HG02852 (cell line): ENCODE measurements at regions not wholly inside any gene's neighbourhood (a gene's known extent, or its start where the extent isn't known, plus 50 kb on each side); places are given as distances from the start of the nearest gene placed in this dataset.

ENCODE experiments used
- ATAC-seq: cut with Tn5 transposase; IDR thresholded peaks from one replicate; pipeline ENCODE4 v1.9.1; 2021; ENCODE audit warnings: mild to moderate bottlenecking, moderate library complexity; ENCODE audit not compliant: unreplicated experiment

- no peak for ATAC-seq
Measured at GRCh38 chr15:37774961-37775360, 159.5 kb upstream of the TMCO5A start.

- no peak for ATAC-seq
Measured at GRCh38 chr15:37777006-37777405, 157.4 kb upstream of the TMCO5A start.

GRCh38 chr15:37783290-37783689, 151.2 kb upstream of the TMCO5A start:
- ATAC-seq: no peak

GRCh38 chr15:37788330-37788729, 146.1 kb upstream of the TMCO5A start:
- ATAC-seq: no peak

GRCh38 chr15:37788767-37789396, 145.6 kb upstream of the TMCO5A start:
- ATAC-seq: no peak

GRCh38 chr15:37789397-37789786, 145.0 kb upstream of the TMCO5A start:
- ATAC-seq: no peak

GRCh38 chr15:37789881-37790280, 144.6 kb upstream of the TMCO5A start:
- no peak for ATAC-seq

GRCh38 chr15:37791693-37792092, 142.7 kb upstream of the TMCO5A start:
- no peak for ATAC-seq

GRCh38 chr15:37792351-37792750, 142.1 kb upstream of the TMCO5A start:
- ATAC-seq: no peak

- ATAC-seq: no peak
Measured at GRCh38 chr15:37793851-37794250, 140.6 kb upstream of the TMCO5A start.

GRCh38 chr15:37794947-37795346, 139.5 kb upstream of the TMCO5A start:
- ATAC-seq: no peak

- ATAC-seq: no peak
Measured at GRCh38 chr15:37801529-37801928, 132.9 kb upstream of the TMCO5A start.

- no peak for ATAC-seq
Measured at GRCh38 chr15:37806808-37807207, 127.6 kb upstream of the TMCO5A start.

- ATAC-seq: no peak
Measured at GRCh38 chr15:37810381-37810780, 124.1 kb upstream of the TMCO5A start.

GRCh38 chr15:37813306-37813705, 121.1 kb upstream of the TMCO5A start:
- ATAC-seq: no peak

- ATAC-seq: no peak
Measured at GRCh38 chr15:37814847-37815515, 119.5 kb upstream of the TMCO5A start.

GRCh38 chr15:37818152-37818677, 116.2 kb upstream of the TMCO5A start:
- ATAC-seq: no peak

GRCh38 chr15:37819191-37819590, 115.2 kb upstream of the TMCO5A start:
- ATAC-seq: no peak

- ATAC-seq: no peak
Measured at GRCh38 chr15:37820380-37821128, 113.9 kb upstream of the TMCO5A start.

GRCh38 chr15:37823601-37824275, 110.7 kb upstream of the TMCO5A start:
- ATAC-seq: no peak

GRCh38 chr15:37824717-37825382, 109.6 kb upstream of the TMCO5A start:
- no peak for ATAC-seq
